NCI-H1436 (cell line): ENCODE measurements at regions not wholly inside any gene's neighbourhood (a gene's known extent, or its start where the extent isn't known, plus 50 kb on each side); places are given as distances from the start of the nearest gene placed in this dataset.

Experiments used
- DNase-seq: peaks from one replicate; lab custom pipeline; 2025; lab: John Stamatoyannopoulos, UW

DNA sequence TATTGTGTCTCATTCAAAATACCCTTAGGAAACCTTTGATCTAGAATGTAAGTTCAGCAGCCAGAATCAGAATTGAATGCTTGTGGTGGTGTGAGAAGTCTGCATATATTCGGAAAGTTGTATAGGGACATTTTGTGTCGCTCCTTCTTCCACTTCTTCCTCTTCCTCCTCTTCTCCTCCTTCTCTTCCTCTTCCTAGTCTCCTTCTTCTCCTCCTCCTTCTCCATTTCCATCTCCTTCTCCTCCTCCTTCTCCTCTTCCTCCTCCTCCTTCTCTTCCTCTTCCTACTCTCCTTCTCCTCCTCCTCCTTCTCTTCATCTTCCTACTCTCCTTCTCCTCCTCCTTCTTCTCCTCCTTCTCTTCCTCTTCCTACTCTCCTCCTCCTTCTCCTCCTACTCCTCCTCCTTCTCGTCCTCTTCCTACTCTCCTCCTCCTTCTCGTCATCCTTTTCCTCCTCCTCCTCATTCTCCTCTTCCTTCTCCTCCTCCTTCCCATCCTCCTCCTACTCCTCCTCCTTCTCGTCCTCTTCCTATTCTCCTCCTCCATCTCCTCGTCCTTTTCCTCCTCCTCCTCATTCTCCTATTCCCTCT is 749.3 kb upstream of the GOLIM4 start:
- DNase-seq = no peak

DNA sequence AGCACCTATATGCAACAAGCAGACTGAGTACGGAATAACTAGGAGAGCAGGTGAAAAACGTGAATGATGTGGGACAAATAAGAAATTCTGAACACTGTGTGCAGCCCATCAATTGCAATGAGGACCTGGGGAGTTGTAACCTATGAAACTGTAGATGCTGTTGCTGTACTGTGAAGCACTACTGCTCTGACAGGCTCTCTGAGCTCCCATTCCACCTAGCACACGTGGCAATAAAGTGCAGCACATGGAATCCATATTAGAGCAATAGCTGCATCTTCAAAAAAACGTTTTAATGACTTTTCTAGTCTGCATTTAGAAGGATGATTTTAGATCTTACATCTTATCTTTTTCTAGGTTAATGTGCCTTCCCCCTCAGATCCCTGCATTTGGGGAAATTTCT is 748.7 kb upstream of the GOLIM4 start:
- DNase-seq = no peak

DNA sequence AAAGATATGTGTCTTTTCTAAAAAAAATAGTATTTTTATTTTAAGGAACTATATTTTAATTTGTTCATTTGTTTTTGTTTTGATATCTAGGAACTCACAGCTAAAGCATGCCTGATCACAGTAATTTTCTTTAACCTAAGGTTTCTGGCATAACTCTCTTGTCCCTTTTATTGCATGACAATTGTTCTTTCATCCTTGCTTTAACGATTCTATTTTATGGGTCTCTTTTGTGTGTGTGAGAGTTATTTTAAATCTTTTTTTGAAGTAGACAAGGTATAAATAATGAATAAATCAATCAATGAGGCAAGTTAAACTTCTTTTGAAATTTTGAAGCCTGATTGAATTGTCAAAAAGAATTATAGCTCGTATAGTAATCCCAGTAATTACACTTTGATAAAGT is 747.8 kb upstream of the GOLIM4 start:
- DNase-seq = no peak

DNA sequence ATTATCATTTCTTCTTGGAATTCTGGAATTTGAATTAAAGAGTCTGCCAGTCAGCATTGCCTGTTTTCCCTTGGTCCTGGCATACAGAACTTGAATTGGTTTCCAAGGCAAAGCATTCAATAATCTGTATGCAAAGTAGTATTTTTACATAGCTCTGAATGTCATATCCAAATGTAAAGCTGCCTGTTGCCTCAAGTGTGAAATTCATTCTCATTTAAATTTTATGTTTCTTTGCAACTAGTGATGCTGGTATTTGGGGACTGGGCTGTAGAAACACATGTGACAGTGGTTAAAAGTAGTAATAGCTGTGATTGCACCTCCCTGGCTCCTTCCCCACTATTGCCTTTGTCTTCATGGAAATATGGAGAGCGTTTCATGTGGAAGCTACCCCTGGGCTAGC is 743.9 kb upstream of the GOLIM4 start:
- DNase-seq = no peak

DNA sequence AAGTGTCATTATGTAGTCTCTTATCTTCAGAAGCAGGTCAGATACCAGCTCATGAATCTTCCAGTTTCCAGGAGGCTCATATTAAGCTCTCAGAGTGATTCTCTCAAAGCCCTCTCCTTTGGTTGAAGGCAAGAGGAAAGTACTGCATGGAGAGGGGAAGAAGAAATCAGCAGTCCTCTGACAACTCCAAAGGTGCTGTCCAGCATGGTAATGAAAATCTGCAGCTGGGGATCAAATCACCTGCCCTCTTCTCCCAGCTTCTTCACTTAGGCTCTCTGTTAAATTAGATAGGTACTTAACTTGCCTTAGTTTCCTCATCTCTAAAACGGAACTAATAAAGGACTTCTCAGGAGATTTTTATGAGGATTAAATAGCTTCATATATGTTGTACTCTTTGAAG is 738.8 kb upstream of the GOLIM4 start:
- DNase-seq = no peak

- no peak for DNase-seq
Measured at GRCh38 chr3:168828943-168829342, 733.2 kb upstream of the GOLIM4 start.

- no peak for DNase-seq
Measured at GRCh38 chr3:168828536-168828935, 732.8 kb upstream of the GOLIM4 start.

DNA sequence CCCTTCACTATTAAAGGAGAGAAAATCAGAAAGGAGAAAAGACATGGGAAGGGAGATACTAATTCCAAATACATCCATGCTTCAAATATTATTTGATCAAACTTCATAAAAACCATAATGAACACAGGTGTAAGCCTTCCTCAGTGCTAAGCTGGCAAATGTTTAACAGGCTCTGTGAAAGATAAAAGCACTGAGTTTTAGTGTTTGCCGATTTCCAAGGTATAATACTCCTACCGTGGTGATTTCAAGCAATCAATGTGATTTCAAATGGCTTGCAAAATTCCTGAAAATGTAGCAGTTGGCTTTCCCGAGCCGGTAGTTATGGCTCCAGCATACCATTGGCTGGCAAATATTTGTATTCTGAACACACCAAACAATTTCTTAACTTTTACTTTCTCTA is 732.3 kb upstream of the GOLIM4 start:
- DNase-seq = no peak

- no peak for DNase-seq
Measured at GRCh38 chr3:168824107-168824506, 728.4 kb upstream of the GOLIM4 start.

GRCh38 chr3:168823466-168823865 is 727.7 kb upstream of the GOLIM4 start:
- DNase-seq = no peak

GRCh38 chr3:168820810-168821415 is 725.2 kb upstream of the GOLIM4 start:
- no peak for DNase-seq

DNA sequence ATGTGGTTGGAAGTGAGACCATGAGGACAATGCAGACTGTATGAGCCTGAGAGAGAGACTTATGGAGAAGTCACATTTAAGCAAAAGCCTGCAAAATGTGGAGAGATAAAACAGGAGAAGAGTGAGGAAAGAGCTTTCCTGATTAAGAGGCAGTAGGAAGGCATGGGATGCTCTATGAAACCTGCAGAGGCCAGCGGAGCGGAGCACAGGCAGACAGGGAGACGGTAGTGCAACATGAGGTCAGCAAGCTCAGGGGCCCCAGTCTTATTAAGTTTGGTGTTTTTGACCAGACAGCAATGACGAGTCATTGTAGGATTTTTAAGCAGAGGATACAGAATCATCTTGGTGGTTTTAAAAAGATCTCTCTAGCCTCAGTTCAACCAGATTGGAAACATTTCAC is 721.5 kb upstream of the GOLIM4 start:
- DNase-seq = no peak

- DNase-seq = no peak
Measured at GRCh38 chr3:168815946-168816345, 720.2 kb upstream of the GOLIM4 start.

DNA sequence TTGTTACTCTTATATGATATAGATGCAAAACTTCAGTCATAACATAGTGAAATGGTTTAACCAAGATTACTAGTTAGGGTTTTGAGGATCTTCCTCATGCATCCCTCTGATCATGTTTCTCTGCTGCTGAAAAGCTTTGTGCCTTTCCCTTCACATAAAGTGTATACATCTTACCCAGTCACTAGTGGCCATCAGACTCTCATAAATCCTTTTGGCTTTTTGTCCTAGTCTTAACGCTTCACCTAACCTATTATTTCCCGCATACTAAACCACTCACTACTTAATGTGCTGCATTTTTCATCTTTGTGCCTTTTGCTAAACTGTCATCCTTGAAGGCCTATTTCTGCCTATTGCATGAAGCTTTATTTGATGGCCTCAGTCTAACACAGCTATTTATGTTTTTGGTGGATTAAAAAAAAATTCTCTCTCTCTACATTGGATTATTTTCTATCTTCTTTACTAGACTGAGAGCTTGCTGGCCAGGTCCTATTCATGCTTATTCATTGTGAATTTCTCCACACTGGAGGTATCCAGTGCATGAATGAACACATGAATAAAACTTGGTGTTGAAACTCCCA is 717.6 kb upstream of the GOLIM4 start:
- no peak for DNase-seq

DNA sequence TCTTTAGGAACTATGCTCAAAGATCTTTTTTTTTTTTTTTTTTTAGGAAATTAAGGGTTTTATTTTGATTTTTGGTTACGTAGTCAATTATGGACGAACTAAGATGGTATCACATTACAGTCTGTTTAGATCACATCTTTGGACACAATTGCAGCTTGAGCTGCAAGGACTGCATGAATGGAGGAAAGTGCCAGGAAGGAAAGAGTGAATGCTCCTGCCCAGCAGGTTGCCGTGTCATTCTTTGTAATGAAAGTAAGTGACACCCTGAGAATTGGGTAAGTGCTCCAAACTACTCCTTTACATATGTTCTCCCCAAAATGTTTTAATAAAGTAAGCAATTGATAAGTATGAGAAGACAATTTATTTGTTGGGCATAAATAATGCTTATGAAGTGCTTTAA is 716.5 kb upstream of the GOLIM4 start:
- no peak for DNase-seq

DNA sequence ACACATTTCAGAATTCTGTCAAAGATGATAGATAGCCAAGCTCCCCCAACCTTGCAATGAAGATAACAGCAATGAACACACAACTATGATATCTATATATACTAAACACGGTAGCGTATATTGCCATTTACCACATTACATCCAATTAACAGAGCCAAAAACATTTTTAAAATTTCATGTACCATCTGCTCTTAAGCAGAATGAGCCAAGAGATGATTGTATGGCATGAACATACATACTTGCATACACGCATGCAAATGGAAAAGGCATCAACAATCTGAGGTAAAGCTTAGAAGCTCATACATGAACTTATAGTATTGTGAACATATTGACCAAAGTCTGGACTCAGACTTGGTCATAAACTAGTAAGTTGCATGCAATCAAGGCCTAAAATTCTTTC is 712.9 kb upstream of the GOLIM4 start:
- no peak for DNase-seq

- no peak for DNase-seq
Measured at GRCh38 chr3:168807448-168807847, 711.7 kb upstream of the GOLIM4 start.

DNA sequence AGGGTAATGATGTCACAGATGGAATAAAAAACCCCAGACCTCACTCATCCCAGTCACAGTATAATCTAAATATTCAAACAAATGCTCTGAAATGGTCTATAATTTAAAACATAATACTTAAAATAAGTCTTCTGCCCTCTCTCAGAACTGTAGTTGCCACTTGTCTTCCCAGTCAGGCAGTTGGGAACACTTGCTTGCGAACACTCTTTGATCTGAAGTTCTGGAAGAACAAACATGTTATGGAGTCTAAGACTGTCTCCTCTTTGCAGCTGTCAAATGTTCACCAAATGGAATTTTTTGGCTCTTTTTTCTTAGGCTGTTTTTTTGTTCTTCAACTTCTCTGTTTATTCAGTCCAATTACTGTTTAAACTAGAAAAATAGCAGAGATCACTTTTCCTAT is 711.1 kb upstream of the GOLIM4 start:
- no peak for DNase-seq

- no peak for DNase-seq
Measured at GRCh38 chr3:168803536-168803935, 707.8 kb upstream of the GOLIM4 start.

GRCh38 chr3:168802766-168803165 is 707.0 kb upstream of the GOLIM4 start:
- DNase-seq = no peak

GRCh38 chr3:168801794-168802193 is 706.1 kb upstream of the GOLIM4 start:
- no peak for DNase-seq

DNA sequence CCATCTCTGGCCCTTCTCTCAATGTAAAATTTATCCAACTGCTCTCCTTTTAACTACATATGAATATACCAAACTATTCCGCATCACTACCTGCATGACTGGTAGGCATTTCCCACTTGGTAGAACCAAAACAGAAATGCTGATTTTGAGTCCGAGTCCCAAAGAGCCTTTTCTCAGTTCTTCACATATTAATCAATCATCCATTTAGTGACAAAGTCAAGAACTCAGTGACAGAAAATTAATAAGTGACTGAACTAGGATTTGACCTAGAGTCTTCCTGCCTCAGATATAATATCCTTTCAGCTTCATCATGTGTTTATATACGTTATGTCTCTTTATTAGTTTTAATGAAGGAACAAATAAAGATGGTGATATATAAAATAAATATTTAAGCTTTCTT is 700.6 kb upstream of the GOLIM4 start:
- DNase-seq = no peak

- no peak for DNase-seq
Measured at GRCh38 chr3:168794427-168794826, 698.7 kb upstream of the GOLIM4 start.

DNA sequence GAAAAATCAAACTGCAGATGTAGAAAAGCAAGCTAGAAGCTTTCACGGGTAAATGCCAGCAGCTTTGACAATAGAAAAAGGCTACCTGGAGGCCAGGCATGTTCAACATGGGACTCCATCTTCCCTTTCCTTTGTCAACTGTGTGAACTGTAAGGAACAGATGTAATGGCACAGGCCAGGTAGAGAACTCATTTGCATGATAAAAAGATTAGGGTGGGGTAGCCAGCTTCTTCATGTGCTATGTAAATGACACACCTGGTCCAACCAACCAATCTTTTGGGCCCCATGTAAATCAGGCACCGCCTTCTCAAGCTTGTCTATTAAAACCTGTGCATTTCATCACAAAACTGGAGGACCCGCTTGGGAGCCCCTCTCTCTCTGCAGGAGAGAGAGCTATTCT is 686.5 kb upstream of the GOLIM4 start:
- no peak for DNase-seq
